HepG2 (cell line): ENCODE measurements at regions not wholly inside any gene's neighbourhood (a gene's known extent, or its start where the extent isn't known, plus 50 kb on each side); places are given as distances from the start of the nearest gene placed in this dataset.

Experiments
- AGO2 ChIP-seq: fragments of 200-400 bp; formaldehyde crosslinking; optimal IDR thresholded peaks from 2 replicates; pipeline ENCODE3; 2017; ENCODE audit warnings: mild to moderate bottlenecking, low read depth, low read length, moderate library complexity
- ARNT ChIP-seq: fragments of 450-650 bp; IDR thresholded peaks from 2 replicates; pipeline ENCODE4 v1.6.1; 2017
- ARNTL ChIP-seq: sonication (generic); formaldehyde crosslinking; IDR thresholded peaks from 2 replicates; pipeline ENCODE4 v1.4.0; 2020; ENCODE audit warnings: mild to moderate bottlenecking, missing genetic modification reagents
- CENPT ChIP-seq: sonication (generic); formaldehyde crosslinking; IDR thresholded peaks from 2 replicates; pipeline ENCODE4 v1.8.0; 2022; ENCODE audit warnings: low read depth, mild to moderate bottlenecking, moderate library complexity, missing genetic modification reagents
- CTCF ChIP-seq: sonication (generic); formaldehyde crosslinking; IDR thresholded peaks from 2 replicates; pipeline ENCODE4 v1.5.0; 2020; ENCODE audit warnings: mild to moderate bottlenecking, missing genetic modification reagents, moderate library complexity
- EED ChIP-seq: sonication (generic); formaldehyde crosslinking; IDR thresholded peaks from 2 replicates; pipeline ENCODE4 v1.5.0; 2020; ENCODE audit warnings: mild to moderate bottlenecking, missing genetic modification reagents
- FOSL1 ChIP-seq: sonication (generic); formaldehyde crosslinking; IDR thresholded peaks from 2 replicates; pipeline ENCODE4 v1.9.0; 2021; ENCODE audit warnings: missing genetic modification reagents, borderline replicate concordance
- GABPA ChIP-seq, 2 experiments: IDR thresholded peaks; 2 replicates each; pipeline ENCODE4 v1.6.1; 2011 to 2016; ENCODE audit warnings: low read depth in 2 of 2, low read length in 1 of 2, missing biosample characterization in 1 of 2, missing genetic modification characterization in 1 of 2
- HHEX ChIP-seq: IDR thresholded peaks from 2 replicates; pipeline ENCODE4 v1.6.1; 2016; ENCODE audit warnings: control low read depth
- JUND ChIP-seq: sonication (generic); formaldehyde crosslinking; IDR thresholded peaks from 2 replicates; pipeline ENCODE4 v1.8.0; 2022; ENCODE audit warnings: mild to moderate bottlenecking, missing genetic modification reagents
- KLF6 ChIP-seq: IDR thresholded peaks from 2 replicates; pipeline ENCODE4 v1.8.0; 2016; ENCODE audit warnings: missing biosample characterization, missing genetic modification reagents
- NFYB ChIP-seq: sonication (generic); formaldehyde crosslinking; IDR thresholded peaks from 2 replicates; pipeline ENCODE4 v1.4.0; 2020; ENCODE audit warnings: missing genetic modification reagents
- ONECUT2 ChIP-seq: sonication (generic); formaldehyde crosslinking; IDR thresholded peaks from 2 replicates; pipeline ENCODE4 v1.4.0; 2020; ENCODE audit warnings: missing genetic modification reagents
- SAFB2 ChIP-seq: sonication (generic); formaldehyde crosslinking; IDR thresholded peaks from 2 replicates; pipeline ENCODE4 v1.5.1; 2020; ENCODE audit warnings: missing genetic modification reagents, low read depth, mild to moderate bottlenecking, borderline replicate concordance
- SUZ12 ChIP-seq: fragments of 150-350 bp; IDR thresholded peaks from 2 replicates; pipeline ENCODE4 v1.6.1; 2014; ENCODE audit warnings: low read depth, low read length
- ZNF260 ChIP-seq: sonication (generic); formaldehyde crosslinking; IDR thresholded peaks from 2 replicates; pipeline ENCODE4 v1.4.0; 2020; ENCODE audit warnings: missing genetic modification reagents, low read depth, mild to moderate bottlenecking, borderline replicate concordance
- ZNF503 ChIP-seq: sonication (generic); formaldehyde crosslinking; IDR thresholded peaks from 2 replicates; pipeline ENCODE4 v1.4.0; 2020; ENCODE audit warnings: missing genetic modification reagents
- ZNF660 ChIP-seq: sonication (generic); formaldehyde crosslinking; IDR thresholded peaks from 2 replicates; pipeline ENCODE4 v1.5.1; 2020; ENCODE audit warnings: mild to moderate bottlenecking, low read depth, missing genetic modification reagents, borderline replicate concordance
- TF ChIP-seq, protein P1 (sequence below): sonication (generic); formaldehyde crosslinking; IDR thresholded peaks from 2 replicates; pipeline ENCODE4 v1.5.1; 2020; ENCODE audit warnings: missing genetic modification reagents, mild to moderate bottlenecking, borderline replicate concordance
- TF ChIP-seq, protein P2 (sequence below): sonication (generic); formaldehyde crosslinking; IDR thresholded peaks from 2 replicates; pipeline ENCODE4 v1.5.0; 2020; ENCODE audit warnings: mild to moderate bottlenecking, missing genetic modification reagents, borderline replicate concordance
- TF ChIP-seq, protein P3 (sequence below): sonication (generic); formaldehyde crosslinking; IDR thresholded peaks from 2 replicates; pipeline ENCODE4 v1.4.0; 2020; ENCODE audit warnings: missing genetic modification reagents, mild to moderate bottlenecking, borderline replicate concordance

GRCh38 chr9:87445646-87446045, 52.0 kb upstream of the DAPK1 start (continued):
- TF ChIP-seq, protein P1, sequence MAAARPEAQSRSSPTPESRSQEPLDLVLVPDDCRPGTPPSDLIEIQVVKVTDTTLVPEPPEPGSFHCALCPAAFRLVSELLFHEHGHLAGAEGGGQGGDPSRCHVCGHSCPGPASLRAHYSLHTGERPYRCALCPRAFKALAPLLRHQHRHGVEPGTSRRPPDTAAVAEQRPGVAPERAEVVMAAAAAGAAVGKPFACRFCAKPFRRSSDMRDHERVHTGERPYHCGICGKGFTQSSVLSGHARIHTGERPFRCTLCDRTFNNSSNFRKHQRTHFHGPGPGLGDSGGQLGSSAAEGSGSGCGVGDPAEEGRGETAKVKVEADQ (CRISPR knock-in tag) = no peak
- TF ChIP-seq CTCF (no peak), AGO2 (no peak), ZNF660 (no peak), EED (CRISPR knock-in tag) (no peak), ARNTL (CRISPR knock-in tag) (no peak), KLF6 (CRISPR knock-in tag) (no peak), SUZ12 (0 out of 2 replicates have a peak, but pooled peaks have one; percentile 31), CENPT (no peak), SAFB2 (CRISPR knock-in tag) (no peak), GABPA (IDR thresholded peaks at IDR 0.05; ENCODE audit: low read depth, low read length) (no peak), GABPA (CRISPR knock-in tag; IDR thresholded peaks at IDR 0.05; ENCODE audit: low read depth) (peak; percentile 80), FOSL1 (no peak), ZNF503 (CRISPR knock-in tag) (no peak), HHEX (CRISPR knock-in tag) (no peak), ZNF260 (CRISPR knock-in tag) (no peak), ONECUT2 (CRISPR knock-in tag) (no peak), ARNT (no peak), JUND (no peak), NFYB (peak; percentile 78)
- TF ChIP-seq, protein P2, sequence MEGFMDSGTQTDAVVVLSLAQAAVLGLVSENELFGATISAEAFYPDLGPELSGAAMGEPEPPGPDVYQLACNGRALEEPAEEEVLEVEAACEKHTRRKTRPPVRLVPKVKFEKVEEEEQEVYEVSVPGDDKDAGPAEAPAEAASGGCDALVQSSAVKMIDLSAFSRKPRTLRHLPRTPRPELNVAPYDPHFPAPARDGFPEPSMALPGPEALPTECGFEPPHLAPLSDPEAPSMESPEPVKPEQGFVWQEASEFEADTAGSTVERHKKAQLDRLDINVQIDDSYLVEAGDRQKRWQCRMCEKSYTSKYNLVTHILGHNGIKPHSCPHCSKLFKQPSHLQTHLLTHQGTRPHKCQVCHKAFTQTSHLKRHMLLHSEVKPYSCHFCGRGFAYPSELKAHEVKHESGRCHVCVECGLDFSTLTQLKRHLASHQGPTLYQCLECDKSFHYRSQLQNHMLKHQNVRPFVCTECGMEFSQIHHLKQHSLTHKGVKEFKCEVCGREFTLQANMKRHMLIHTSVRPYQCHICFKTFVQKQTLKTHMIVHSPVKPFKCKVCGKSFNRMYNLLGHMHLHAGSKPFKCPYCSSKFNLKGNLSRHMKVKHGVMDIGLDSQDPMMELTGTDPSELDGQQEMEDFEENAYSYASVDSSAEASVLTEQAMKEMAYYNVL (CRISPR knock-in tag) = no peak
- TF ChIP-seq, protein P3, sequence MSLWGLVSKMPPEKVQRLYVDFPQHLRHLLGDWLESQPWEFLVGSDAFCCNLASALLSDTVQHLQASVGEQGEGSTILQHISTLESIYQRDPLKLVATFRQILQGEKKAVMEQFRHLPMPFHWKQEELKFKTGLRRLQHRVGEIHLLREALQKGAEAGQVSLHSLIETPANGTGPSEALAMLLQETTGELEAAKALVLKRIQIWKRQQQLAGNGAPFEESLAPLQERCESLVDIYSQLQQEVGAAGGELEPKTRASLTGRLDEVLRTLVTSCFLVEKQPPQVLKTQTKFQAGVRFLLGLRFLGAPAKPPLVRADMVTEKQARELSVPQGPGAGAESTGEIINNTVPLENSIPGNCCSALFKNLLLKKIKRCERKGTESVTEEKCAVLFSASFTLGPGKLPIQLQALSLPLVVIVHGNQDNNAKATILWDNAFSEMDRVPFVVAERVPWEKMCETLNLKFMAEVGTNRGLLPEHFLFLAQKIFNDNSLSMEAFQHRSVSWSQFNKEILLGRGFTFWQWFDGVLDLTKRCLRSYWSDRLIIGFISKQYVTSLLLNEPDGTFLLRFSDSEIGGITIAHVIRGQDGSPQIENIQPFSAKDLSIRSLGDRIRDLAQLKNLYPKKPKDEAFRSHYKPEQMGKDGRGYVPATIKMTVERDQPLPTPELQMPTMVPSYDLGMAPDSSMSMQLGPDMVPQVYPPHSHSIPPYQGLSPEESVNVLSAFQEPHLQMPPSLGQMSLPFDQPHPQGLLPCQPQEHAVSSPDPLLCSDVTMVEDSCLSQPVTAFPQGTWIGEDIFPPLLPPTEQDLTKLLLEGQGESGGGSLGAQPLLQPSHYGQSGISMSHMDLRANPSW (CRISPR knock-in tag) = no peak
